Cardiac fibroblast (primary cell): ENCODE measurements at regions not wholly inside any gene's neighbourhood (a gene's known extent, or its start where the extent isn't known, plus 50 kb on each side); places are given as distances from the start of the nearest gene placed in this dataset.

Experiments
- DNase-seq, 2 donors: peaks; one replicate each; pipeline versions ENCODE4 v3.0.0 to v3.0.0-alpha.2; 2010; ENCODE audit warnings: low read depth in 2 of 2
- H3K4me3 ChIP-seq, 2 donors: replicated peaks in 1 of 2; 1 replicate in 1 of 2; 2 replicates in 1 of 2; pipeline ENCODE4 v1.5.1; 2011; ENCODE audit warnings: low read depth in 2 of 2, low read length in 2 of 2, mild to moderate bottlenecking in 2 of 2, moderate library complexity in 1 of 2
- CTCF ChIP-seq: IDR thresholded peaks from one replicate; pipeline ENCODE4 v1.5.1; 2011; ENCODE audit warnings: low read depth, mild to moderate bottlenecking, low read length, inconsistent platforms

- no peak overlapping the region for H3K4me3 ChIP-seq
- no peak for DNase-seq
- no peak for TF ChIP-seq CTCF
These were observed 638.1 kb upstream of the AGA start for GRCh38 chr4:178080312-178080711.

- DNase-seq = no peak
- TF ChIP-seq CTCF = no peak
- H3K4me3 ChIP-seq = no peak overlapping the region
These were observed 638.9 kb upstream of the AGA start for GRCh38 chr4:178081176-178081575.

GRCh38 chr4:178081896-178082295, 639.7 kb upstream of the AGA start:
- H3K4me3 ChIP-seq = no peak overlapping the region
- no peak for TF ChIP-seq CTCF
- no peak for DNase-seq

- H3K4me3 ChIP-seq = no peak overlapping the region
- no peak for TF ChIP-seq CTCF
- DNase-seq = no peak
These were observed 640.7 kb upstream of the AGA start for GRCh38 chr4:178082906-178083305.

GRCh38 chr4:178083968-178084367, 641.7 kb upstream of the AGA start:
- no peak for TF ChIP-seq CTCF
- no peak overlapping the region for H3K4me3 ChIP-seq
- no peak for DNase-seq

- TF ChIP-seq CTCF = no peak
- DNase-seq = no peak
- H3K4me3 ChIP-seq = no peak overlapping the region
These were observed 644.1 kb upstream of the AGA start for GRCh38 chr4:178086320-178086719.

GRCh38 chr4:178090640-178091411, 648.6 kb upstream of the AGA start:
- no peak overlapping the region for H3K4me3 ChIP-seq
- no peak for TF ChIP-seq CTCF
- no peak for DNase-seq
